Gastrocnemius medialis (tissue), 4 donors: ENCODE measurements at regions not wholly inside any gene's neighbourhood (a gene's known extent, or its start where the extent isn't known, plus 50 kb on each side); places are given as distances from the start of the nearest gene placed in this dataset.

Experiments
- ATAC-seq, 2 donors: fragments of 150-250 bp; one replicate each; pipeline ENCODE4 v1.9.1; 2016
- DNase-seq, 2 donors: peaks; one replicate each; pipeline ENCODE4 v3.0.0-alpha.2; 2019
- H3K27ac ChIP-seq, 4 donors: fragments of 200-600 bp; sonication (generic); 1 replicate in 1 of 4; 2 replicates in 3 of 4; pipeline ENCODE4 v1.5.1; 2016 to 2018; ENCODE audit warnings: mild to moderate bottlenecking in 2 of 4, moderate library complexity in 1 of 4
- H3K27me3 ChIP-seq, 3 donors: fragments of 200-600 bp; sonication (generic) in 2 of 3; 1 replicate in 1 of 3; 2 replicates in 2 of 3; pipeline versions ENCODE4 v1.5.1 to v1.6.0; 2016 to 2019; ENCODE audit warnings: mild to moderate bottlenecking in 1 of 3, moderate library complexity in 1 of 3
- H3K36me3 ChIP-seq, 2 donors: fragments of 200-600 bp; sonication (generic) in 1 of 2; one replicate each; pipeline ENCODE4 v1.5.1; 2017 to 2018
- H3K4me1 ChIP-seq, 2 donors: fragments of 200-600 bp; sonication (generic) in 1 of 2; one replicate each; pipeline ENCODE4 v1.5.1; 2016 to 2017; ENCODE audit warnings: mild to moderate bottlenecking in 2 of 2
- H3K4me3 ChIP-seq, 4 donors: fragments of 200-600 bp; sonication (generic) in 3 of 4; 1 replicate in 1 of 4; 2 replicates in 3 of 4; pipeline ENCODE4 v1.5.1; 2016 to 2019; ENCODE audit warnings: mild to moderate bottlenecking in 2 of 4
- H3K9me3 ChIP-seq, 3 donors: fragments of 200-600 bp; sonication (generic) in 2 of 3; 1 replicate in 1 of 3; 2 replicates in 2 of 3; pipeline ENCODE4 v1.5.1; 2016 to 2019
- CTCF ChIP-seq, 5 experiments: fragments of 450-650 bp in 3 of 5; fragments of 200-600 bp in 2 of 5; sonication (generic) in 2 of 5; IDR thresholded peaks in 4 of 5; conservative IDR thresholded peaks in 1 of 5; 1 replicate in 4 of 5; 2 replicates in 1 of 5; pipeline ENCODE4 v1.5.1; 2016 to 2019; ENCODE audit warnings: antibody characterized with exemption in 5 of 5, mild to moderate bottlenecking in 3 of 5, moderate library complexity in 3 of 5
- POLR2A ChIP-seq, 2 donors: fragments of 450-650 bp; IDR thresholded peaks; one replicate each; pipeline ENCODE4 v1.6.1; 2017; ENCODE audit warnings: antibody characterized with exemption in 2 of 2, mild to moderate bottlenecking in 2 of 2, moderate library complexity in 2 of 2
- in situ Hi-C, 4 donors: fragments of 200-750 bp; cut with MboI; loops; one replicate each; pipeline versions ENCODE4 v1.15.0 to v1.8.0; 2017; ENCODE audit warnings: low sequenced_read_pairs in 4 of 4
- intact Hi-C: fragments of 100-400 bp; cut with DNase I; formaldehyde crosslinking; loops from one replicate; pipeline ENCODE4 v1.15.1; 2023; ENCODE audit warnings: low total_unique reads

GRCh38 chr3:112735926-112736325 is 95.0 kb upstream of the CCDC80 start:
- H3K27me3 ChIP-seq = no peaks in the 10 kb centered on the region
- TF ChIP-seq POLR2A (IDR thresholded peaks at IDR 0.05) = no peak
- no peak for TF ChIP-seq CTCF (IDR thresholded peaks at IDR 0.05 in 4 of 5, conservative IDR thresholded peaks at IDR 0.05 in 1 of 5)
- in situ Hi-C loops (loop anchor here in 2 of 4 donors (10.0 kb wide), 2 partner anchors 239 to 249 kb away; partner anchors contain the start of gene CD200R1 (in 1 of the 2)), intact Hi-C loops (loop anchor here (5.0 kb wide), 1 partner anchor 246 kb away; no protein-coding TSS in a partner anchor)
- no peak for DNase-seq
- no peak for ATAC-seq
- H3K36me3 ChIP-seq = no peaks in the 10 kb centered on the region
- H3K4me1 ChIP-seq = no peaks in the 10 kb centered on the region
- no peaks in the 10 kb centered on the region for H3K9me3 ChIP-seq
- no peak overlapping the region for H3K27ac ChIP-seq
- no peak overlapping the region for H3K4me3 ChIP-seq

GRCh38 chr3:112734736-112735350 is 93.9 kb upstream of the CCDC80 start:
- in situ Hi-C loops (loop anchor here in 2 of 4 donors (10.0 kb wide), 2 partner anchors 240 to 250 kb away; partner anchors contain the start of gene CD200R1 (in 1 of the 2)), intact Hi-C loops (loop anchor here (5.0 kb wide), 1 partner anchor 247 kb away; no protein-coding TSS in a partner anchor)
- Histone ChIP-seq H3K4me3 (no peak overlapping the region), H3K27me3 (no peaks in the 10 kb centered on the region), H3K4me1 (no peaks in the 10 kb centered on the region), H3K9me3 (no peaks in the 10 kb centered on the region), H3K27ac (no peak overlapping the region), H3K36me3 (no peaks in the 10 kb centered on the region)
- ATAC-seq = no peak
- peak in 1 of 2 donors; percentile 14 for DNase-seq
- TF ChIP-seq CTCF (IDR thresholded peaks at IDR 0.05 in 4 of 5, conservative IDR thresholded peaks at IDR 0.05 in 1 of 5) = peak; percentile 27 to 55 (median 46)
- no peak for TF ChIP-seq POLR2A (IDR thresholded peaks at IDR 0.05)

GRCh38 chr3:112734171-112734570 is 93.2 kb upstream of the CCDC80 start:
- no peaks in the 10 kb centered on the region for H3K4me1 ChIP-seq
- H3K4me3 ChIP-seq = no peak overlapping the region
- no peaks in the 10 kb centered on the region for H3K9me3 ChIP-seq
- TF ChIP-seq POLR2A (IDR thresholded peaks at IDR 0.05) (no peak), CTCF (IDR thresholded peaks at IDR 0.05 in 4 of 5, conservative IDR thresholded peaks at IDR 0.05 in 1 of 5) (no peak)
- ATAC-seq = no peak
- no peak for DNase-seq
- H3K27ac ChIP-seq = no peak overlapping the region
- no peaks in the 10 kb centered on the region for H3K36me3 ChIP-seq
- no peaks in the 10 kb centered on the region for H3K27me3 ChIP-seq
- in situ Hi-C loops (loop anchor here in 2 of 4 donors (10.0 kb wide), 2 partner anchors 241 to 251 kb away; partner anchors contain the start of gene CD200R1 (in 1 of the 2)), intact Hi-C loops (no loop called here)

GRCh38 chr3:112730210-112730609 is 89.3 kb upstream of the CCDC80 start:
- no peak for ATAC-seq
- in situ Hi-C loops (loop anchor here in 2 of 4 donors (10.0 kb wide), 2 partner anchors 245 to 255 kb away; partner anchors contain the start of gene CD200R1 (in 1 of the 2)), intact Hi-C loops (no loop called here)
- Histone ChIP-seq H3K27ac (no peak overlapping the region), H3K36me3 (no peaks in the 10 kb centered on the region), H3K4me3 (no peak overlapping the region), H3K4me1 (no peaks in the 10 kb centered on the region), H3K9me3 (no peaks in the 10 kb centered on the region), H3K27me3 (no peaks in the 10 kb centered on the region)
- no peak for DNase-seq
- no peak for TF ChIP-seq POLR2A (IDR thresholded peaks at IDR 0.05)
- no peak for TF ChIP-seq CTCF (IDR thresholded peaks at IDR 0.05 in 4 of 5, conservative IDR thresholded peaks at IDR 0.05 in 1 of 5)
